IMR-90 (cell line): ENCODE measurements at regions not wholly inside any gene's neighbourhood (a gene's known extent, or its start where the extent isn't known, plus 50 kb on each side); places are given as distances from the start of the nearest gene placed in this dataset.

Source experiments
- ATAC-seq: fragments of 200-7000 bp; cut with Tn5 transposase; 2 replicates; pipeline ENCODE4 v1.9.1; 2020; ENCODE audit warnings: low read depth, mild to moderate bottlenecking, moderate library complexity
- BruUV-seq: library from RNA; stranded (reverse); fragments of 400-500 nt; replicated peaks from 2 replicates; lab custom pipeline; 2021; lab: Mats Ljungman, UMichigan
- CTCF ChIA-PET: fragments of 300-600 bp; formaldehyde crosslinking; extraction: SDS; loops from one replicate; lab custom pipeline; 2021; ENCODE audit warnings: antibody characterized with exemption; lab: Yijun Ruan, JAX
- POLR2A ChIA-PET: fragments of 300-600 bp; sonication (Branson Sonifier 250); formaldehyde crosslinking; loops from one replicate; lab custom pipeline; 2022; ENCODE audit warnings: antibody characterized with exemption; ENCODE audit not compliant: unreplicated experiment; lab: Charles Lee
- DNase-seq: peaks from one replicate; pipeline ENCODE4 v3.0.0; 2013
- H2AFZ ChIP-seq: replicated peaks from 2 replicates; pipeline ENCODE3; 2013; ENCODE audit warnings: low read length, mild to moderate bottlenecking; ENCODE audit not compliant: poor library complexity
- H2AK5ac ChIP-seq: 2 replicates; pipeline ENCODE4 v1.6.1; 2013; ENCODE audit warnings: low read depth, low read length, inconsistent platforms
- H2AK9ac ChIP-seq: replicated peaks from 2 replicates; pipeline ENCODE3; 2013; ENCODE audit warnings: mild to moderate bottlenecking, low read depth, low read length, moderate library complexity; ENCODE audit not compliant: poor library complexity
- H2BK120ac ChIP-seq: 2 replicates; pipeline ENCODE4 v1.6.1; 2013; ENCODE audit warnings: low read depth, low read length, inconsistent platforms
- H2BK15ac ChIP-seq: 3 replicates; pipeline ENCODE4 v1.6.1; 2013; ENCODE audit warnings: low read depth, low read length, inconsistent platforms
- H2BK20ac ChIP-seq: 2 replicates; pipeline ENCODE4 v1.6.1; 2013; ENCODE audit warnings: low read depth, mild to moderate bottlenecking, inconsistent platforms, low read length, moderate library complexity
- H2BK5ac ChIP-seq: 2 replicates; pipeline ENCODE4 v1.6.1; 2013; ENCODE audit warnings: mild to moderate bottlenecking, low read depth, low read length, inconsistent platforms; ENCODE audit not compliant: poor library complexity, severe bottlenecking
- H3K14ac ChIP-seq: replicated peaks from 2 replicates; pipeline ENCODE4 v1.6.1; 2013; ENCODE audit warnings: low read depth, low read length, inconsistent platforms
- H3K18ac ChIP-seq: 2 replicates; pipeline ENCODE4 v1.6.1; 2013; ENCODE audit warnings: low read depth, low read length, control low read depth
- H3K23ac ChIP-seq: 2 replicates; pipeline ENCODE4 v1.6.1; 2013; ENCODE audit warnings: low read depth, low read length, inconsistent platforms
- H3K27ac ChIP-seq: 2 replicates; pipeline ENCODE4 v1.5.1; 2013; ENCODE audit warnings: mild to moderate bottlenecking, control low read depth, low read length; ENCODE audit not compliant: insufficient read depth
- H3K27me3 ChIP-seq: 2 replicates; pipeline ENCODE4 v1.6.1; 2013; ENCODE audit warnings: low read length; ENCODE audit not compliant: control insufficient read depth, insufficient read depth
- H3K36me3 ChIP-seq: 2 replicates; pipeline ENCODE4 v1.6.1; 2013; ENCODE audit warnings: low read length, mixed read lengths; ENCODE audit not compliant: control insufficient read depth, insufficient read depth
- H3K4ac ChIP-seq: 2 replicates; pipeline ENCODE4 v1.6.1; 2013; ENCODE audit warnings: low read depth, low read length, inconsistent platforms
- H3K4me1 ChIP-seq: 2 replicates; pipeline ENCODE4 v1.6.1; 2013; ENCODE audit warnings: low read length, mixed read lengths; ENCODE audit not compliant: control insufficient read depth, insufficient read depth
- H3K4me2 ChIP-seq: 2 replicates; pipeline ENCODE4 v1.6.1; 2013; ENCODE audit warnings: low read depth, mild to moderate bottlenecking, control low read depth, low read length, moderate library complexity
- H3K4me3 ChIP-seq: 2 replicates; pipeline ENCODE4 v1.5.1; 2013; ENCODE audit warnings: low read depth, mild to moderate bottlenecking, control low read depth, low read length, moderate library complexity; ENCODE audit not compliant: insufficient read depth
- H3K56ac ChIP-seq: 2 replicates; pipeline ENCODE4 v1.6.1; 2013; ENCODE audit warnings: low read length, inconsistent platforms; ENCODE audit not compliant: insufficient read depth; ENCODE audit errors: extremely low read depth
- H3K79me1 ChIP-seq, 2 experiments: 2 replicates each; pipeline ENCODE4 v1.6.1; 2013; ENCODE audit warnings: low read length in 2 of 2, inconsistent platforms in 1 of 2, low read depth in 1 of 2
- H3K9ac ChIP-seq: 2 replicates; pipeline ENCODE4 v1.6.1; 2013; ENCODE audit warnings: low read depth, low read length, control low read depth
- H3K9me1 ChIP-seq: 2 replicates; pipeline ENCODE4 v1.6.1; 2013; ENCODE audit warnings: low read length, inconsistent platforms; ENCODE audit not compliant: insufficient read depth
- H3K9me3 ChIP-seq: 2 replicates; pipeline ENCODE4 v1.6.1; 2013; ENCODE audit warnings: low read length; ENCODE audit not compliant: control insufficient read depth, insufficient read depth
- H4K20me1 ChIP-seq: 2 replicates; pipeline ENCODE4 v1.6.1; 2013; ENCODE audit warnings: low read length, inconsistent platforms; ENCODE audit not compliant: insufficient read depth
- H4K5ac ChIP-seq: 2 replicates; pipeline ENCODE4 v1.6.1; 2013; ENCODE audit warnings: mild to moderate bottlenecking, low read depth, low read length, control low read depth
- H4K8ac ChIP-seq, 2 experiments: 2 replicates each; pipeline ENCODE4 v1.6.1; 2013; ENCODE audit warnings: low read depth in 2 of 2, low read length in 2 of 2, control low read depth in 1 of 2, inconsistent platforms in 1 of 2
- H4K91ac ChIP-seq: 2 replicates; pipeline ENCODE4 v1.6.1; 2013; ENCODE audit warnings: low read depth, low read length, inconsistent platforms; ENCODE audit not compliant: insufficient read depth
- CEBPB ChIP-seq: IDR thresholded peaks from 2 replicates; pipeline ENCODE4 v1.6.1; 2012; ENCODE audit warnings: low read depth, low read length, improper control_type of control experiment
- CHD1 ChIP-seq: IDR thresholded peaks from 2 replicates; pipeline ENCODE4 v1.6.1; 2012; ENCODE audit warnings: low read depth, low read length, improper control_type of control experiment
- FOS ChIP-seq: fragments of 150-350 bp; IDR thresholded peaks from 2 replicates; pipeline ENCODE4 v1.6.1; 2016; ENCODE audit warnings: low read depth, low read length
- MAFK ChIP-seq: IDR thresholded peaks from 2 replicates; pipeline ENCODE4 v1.6.1; 2012; ENCODE audit warnings: low read depth, low read length, improper control_type of control experiment
- MAZ ChIP-seq: IDR thresholded peaks from 2 replicates; pipeline ENCODE4 v1.6.1; 2012; ENCODE audit warnings: low read depth, mild to moderate bottlenecking, low read length, improper control_type of control experiment, moderate library complexity, borderline replicate concordance
- NFE2L2 ChIP-seq: fragments of 150-350 bp; IDR thresholded peaks from 2 replicates; pipeline ENCODE4 v1.6.1; 2016; ENCODE audit warnings: low read depth, mild to moderate bottlenecking, low read length
- POLR2A ChIP-seq: IDR thresholded peaks from 2 replicates; pipeline ENCODE4 v1.6.1; 2012; ENCODE audit warnings: mild to moderate bottlenecking, low read depth, low read length
- RAD21 ChIP-seq: IDR thresholded peaks from 2 replicates; pipeline ENCODE4 v1.6.1; 2012; ENCODE audit warnings: low read length, improper control_type of control experiment
- RCOR1 ChIP-seq: IDR thresholded peaks from 2 replicates; pipeline ENCODE4 v1.6.1; 2012; ENCODE audit warnings: mild to moderate bottlenecking, low read length, improper control_type of control experiment; ENCODE audit not compliant: insufficient replicate concordance
- RFX5 ChIP-seq: IDR thresholded peaks from 2 replicates; pipeline ENCODE4 v1.8.0; 2012; ENCODE audit warnings: low read depth, mild to moderate bottlenecking, low read length, moderate library complexity
- SMC3 ChIP-seq: fragments of 150-350 bp; IDR thresholded peaks from 2 replicates; pipeline ENCODE4 v1.6.1; 2016; ENCODE audit warnings: low read depth, mild to moderate bottlenecking, antibody characterized with exemption, low read length, moderate library complexity
- dilution Hi-C: fragments of 300-500 bp; cut with HindIII; formaldehyde crosslinking; loops from one replicate; pipeline ENCODE4 v1.14.3; 2018; ENCODE audit warnings: low sequenced_read_pairs; ENCODE audit not compliant: unreplicated experiment
- in situ Hi-C: fragments of 300-500 bp; cut with MboI; formaldehyde crosslinking; loops from 3 replicates; pipeline ENCODE4 v1.14.3; 2019; ENCODE audit warnings: low sequenced_read_pairs, inconsistent platforms, mixed read lengths
- intact Hi-C: fragments of 100-400 bp; cut with micrococcal nuclease; formaldehyde crosslinking; loops from 2 replicates; pipeline ENCODE4 v1.10.0; 2022
- TF ChIP-seq, protein P1 (sequence below): fragments of 150-350 bp; IDR thresholded peaks from 2 replicates; pipeline ENCODE4 v1.6.1; 2016; ENCODE audit warnings: low read depth, mild to moderate bottlenecking, low read length, moderate library complexity, borderline replicate concordance

DNA sequence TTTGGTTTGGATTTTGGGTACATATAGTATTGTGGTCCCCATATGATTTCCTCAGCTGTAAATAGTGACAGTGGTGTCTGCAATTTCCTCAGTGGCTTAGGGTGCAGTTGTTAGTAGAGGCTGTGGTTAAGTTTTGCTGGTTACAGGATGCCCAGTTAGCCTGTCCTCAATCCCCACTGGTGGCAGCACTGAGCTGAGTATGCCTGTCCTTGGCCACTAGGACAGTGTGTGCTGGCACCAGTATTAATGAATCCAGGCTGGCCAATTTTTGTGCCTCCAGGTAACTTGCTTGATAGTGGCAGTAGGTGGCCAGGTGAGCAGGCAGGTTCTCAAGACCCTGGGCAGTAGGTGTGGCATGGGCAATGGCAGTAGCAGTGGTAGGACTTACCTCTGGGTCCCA lies 973.1 kb downstream of the TMEM182 start:
- no peak for ATAC-seq
- H3K23ac ChIP-seq: no peak overlapping the region
- DNase-seq: no peak
- ChIA-PET CTCF (no interaction called here), POLR2A (no interaction called here)
- no peak overlapping the region for H3K18ac ChIP-seq
- no peak overlapping the region for H2BK15ac ChIP-seq
- no peak overlapping the region for H2BK20ac ChIP-seq
- H3K4me1 ChIP-seq: no peaks in the 10 kb centered on the region
- dilution Hi-C loops: no loop called here
- no peak overlapping the region for H3K56ac ChIP-seq
- no peaks in the 10 kb centered on the region for H3K27me3 ChIP-seq
- no peaks in the 10 kb centered on the region for H4K20me1 ChIP-seq
- intact Hi-C loops: no loop called here
- no TSS peak for BruUV-seq
- in situ Hi-C loops: no loop called here
- no peak overlapping the region for H4K91ac ChIP-seq
- no peak overlapping the region for H3K4me3 ChIP-seq
- peaks cover 20% of the 10 kb centered on the region for H3K9me3 ChIP-seq
- H2AK5ac ChIP-seq: no peak overlapping the region
- H2BK120ac ChIP-seq: no peak overlapping the region
- no peak overlapping the region for H3K4me2 ChIP-seq
- no peak overlapping the region for H2AK9ac ChIP-seq
- H3K9me1 ChIP-seq: no peaks in the 10 kb centered on the region
- no peak overlapping the region for H3K14ac ChIP-seq
- H4K5ac ChIP-seq: no peak overlapping the region
- H3K9ac ChIP-seq: no peak overlapping the region
- no peak overlapping the region for H3K4ac ChIP-seq
- H4K8ac ChIP-seq: no peak overlapping the region
- no peaks in the 10 kb centered on the region for H3K79me1 ChIP-seq
- H2BK5ac ChIP-seq: no peak overlapping the region
- no peaks in the 10 kb centered on the region for H3K36me3 ChIP-seq
- H2AFZ ChIP-seq: no peak overlapping the region
- TF ChIP-seq RAD21 (no peak), POLR2A (no peak), SMC3 (no peak), CHD1 (no peak), MAZ (no peak), FOS (no peak), NFE2L2 (no peak), MAFK (no peak), CEBPB (no peak), RCOR1 (no peak), RFX5 (no peak)
- TF ChIP-seq, protein P1, sequence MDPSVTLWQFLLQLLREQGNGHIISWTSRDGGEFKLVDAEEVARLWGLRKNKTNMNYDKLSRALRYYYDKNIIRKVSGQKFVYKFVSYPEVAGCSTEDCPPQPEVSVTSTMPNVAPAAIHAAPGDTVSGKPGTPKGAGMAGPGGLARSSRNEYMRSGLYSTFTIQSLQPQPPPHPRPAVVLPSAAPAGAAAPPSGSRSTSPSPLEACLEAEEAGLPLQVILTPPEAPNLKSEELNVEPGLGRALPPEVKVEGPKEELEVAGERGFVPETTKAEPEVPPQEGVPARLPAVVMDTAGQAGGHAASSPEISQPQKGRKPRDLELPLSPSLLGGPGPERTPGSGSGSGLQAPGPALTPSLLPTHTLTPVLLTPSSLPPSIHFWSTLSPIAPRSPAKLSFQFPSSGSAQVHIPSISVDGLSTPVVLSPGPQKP: no peak
- no peak overlapping the region for H3K27ac ChIP-seq
